IMR-90 (cell line): ENCODE measurements at regions not wholly inside any gene's neighbourhood (a gene's known extent, or its start where the extent isn't known, plus 50 kb on each side); places are given as distances from the start of the nearest gene placed in this dataset.

Experiments used
- ATAC-seq: fragments of 200-7000 bp; cut with Tn5 transposase; 2 replicates; pipeline ENCODE4 v1.9.1; 2020; ENCODE audit warnings: low read depth, mild to moderate bottlenecking, moderate library complexity
- BruUV-seq: library from RNA; stranded (reverse); fragments of 400-500 nt; replicated peaks from 2 replicates; lab custom pipeline; 2021; lab: Mats Ljungman, UMichigan
- CTCF ChIA-PET: fragments of 300-600 bp; formaldehyde crosslinking; extraction: SDS; loops from one replicate; lab custom pipeline; 2021; ENCODE audit warnings: antibody characterized with exemption; lab: Yijun Ruan, JAX
- POLR2A ChIA-PET: fragments of 300-600 bp; sonication (Branson Sonifier 250); formaldehyde crosslinking; loops from one replicate; lab custom pipeline; 2022; ENCODE audit warnings: antibody characterized with exemption; ENCODE audit not compliant: unreplicated experiment; lab: Charles Lee
- DNase-seq: peaks from one replicate; pipeline ENCODE4 v3.0.0; 2013
- H2AFZ ChIP-seq: replicated peaks from 2 replicates; pipeline ENCODE3; 2013; ENCODE audit warnings: low read length, mild to moderate bottlenecking; ENCODE audit not compliant: poor library complexity
- H2AK5ac ChIP-seq: 2 replicates; pipeline ENCODE4 v1.6.1; 2013; ENCODE audit warnings: low read depth, low read length, inconsistent platforms
- H2AK9ac ChIP-seq: replicated peaks from 2 replicates; pipeline ENCODE3; 2013; ENCODE audit warnings: mild to moderate bottlenecking, low read depth, low read length, moderate library complexity; ENCODE audit not compliant: poor library complexity
- H2BK120ac ChIP-seq: 2 replicates; pipeline ENCODE4 v1.6.1; 2013; ENCODE audit warnings: low read depth, low read length, inconsistent platforms
- H2BK15ac ChIP-seq: 3 replicates; pipeline ENCODE4 v1.6.1; 2013; ENCODE audit warnings: low read depth, low read length, inconsistent platforms
- H2BK20ac ChIP-seq: 2 replicates; pipeline ENCODE4 v1.6.1; 2013; ENCODE audit warnings: low read depth, mild to moderate bottlenecking, inconsistent platforms, low read length, moderate library complexity
- H2BK5ac ChIP-seq: 2 replicates; pipeline ENCODE4 v1.6.1; 2013; ENCODE audit warnings: mild to moderate bottlenecking, low read depth, low read length, inconsistent platforms; ENCODE audit not compliant: poor library complexity, severe bottlenecking
- H3K14ac ChIP-seq: replicated peaks from 2 replicates; pipeline ENCODE4 v1.6.1; 2013; ENCODE audit warnings: low read depth, low read length, inconsistent platforms
- H3K18ac ChIP-seq: 2 replicates; pipeline ENCODE4 v1.6.1; 2013; ENCODE audit warnings: low read depth, low read length, control low read depth
- H3K23ac ChIP-seq: 2 replicates; pipeline ENCODE4 v1.6.1; 2013; ENCODE audit warnings: low read depth, low read length, inconsistent platforms
- H3K27ac ChIP-seq: 2 replicates; pipeline ENCODE4 v1.5.1; 2013; ENCODE audit warnings: mild to moderate bottlenecking, control low read depth, low read length; ENCODE audit not compliant: insufficient read depth
- H3K27me3 ChIP-seq: 2 replicates; pipeline ENCODE4 v1.6.1; 2013; ENCODE audit warnings: low read length; ENCODE audit not compliant: control insufficient read depth, insufficient read depth
- H3K36me3 ChIP-seq: 2 replicates; pipeline ENCODE4 v1.6.1; 2013; ENCODE audit warnings: low read length, mixed read lengths; ENCODE audit not compliant: control insufficient read depth, insufficient read depth
- H3K4ac ChIP-seq: 2 replicates; pipeline ENCODE4 v1.6.1; 2013; ENCODE audit warnings: low read depth, low read length, inconsistent platforms
- H3K4me1 ChIP-seq: 2 replicates; pipeline ENCODE4 v1.6.1; 2013; ENCODE audit warnings: low read length, mixed read lengths; ENCODE audit not compliant: control insufficient read depth, insufficient read depth
- H3K4me2 ChIP-seq: 2 replicates; pipeline ENCODE4 v1.6.1; 2013; ENCODE audit warnings: low read depth, mild to moderate bottlenecking, control low read depth, low read length, moderate library complexity
- H3K4me3 ChIP-seq: 2 replicates; pipeline ENCODE4 v1.5.1; 2013; ENCODE audit warnings: low read depth, mild to moderate bottlenecking, control low read depth, low read length, moderate library complexity; ENCODE audit not compliant: insufficient read depth
- H3K56ac ChIP-seq: 2 replicates; pipeline ENCODE4 v1.6.1; 2013; ENCODE audit warnings: low read length, inconsistent platforms; ENCODE audit not compliant: insufficient read depth; ENCODE audit errors: extremely low read depth
- H3K79me1 ChIP-seq, 2 experiments: 2 replicates each; pipeline ENCODE4 v1.6.1; 2013; ENCODE audit warnings: low read length in 2 of 2, inconsistent platforms in 1 of 2, low read depth in 1 of 2
- H3K9ac ChIP-seq: 2 replicates; pipeline ENCODE4 v1.6.1; 2013; ENCODE audit warnings: low read depth, low read length, control low read depth
- H3K9me1 ChIP-seq: 2 replicates; pipeline ENCODE4 v1.6.1; 2013; ENCODE audit warnings: low read length, inconsistent platforms; ENCODE audit not compliant: insufficient read depth
- H3K9me3 ChIP-seq: 2 replicates; pipeline ENCODE4 v1.6.1; 2013; ENCODE audit warnings: low read length; ENCODE audit not compliant: control insufficient read depth, insufficient read depth
- H4K20me1 ChIP-seq: 2 replicates; pipeline ENCODE4 v1.6.1; 2013; ENCODE audit warnings: low read length, inconsistent platforms; ENCODE audit not compliant: insufficient read depth
- H4K5ac ChIP-seq: 2 replicates; pipeline ENCODE4 v1.6.1; 2013; ENCODE audit warnings: mild to moderate bottlenecking, low read depth, low read length, control low read depth
- H4K8ac ChIP-seq, 2 experiments: 2 replicates each; pipeline ENCODE4 v1.6.1; 2013; ENCODE audit warnings: low read depth in 2 of 2, low read length in 2 of 2, control low read depth in 1 of 2, inconsistent platforms in 1 of 2
- H4K91ac ChIP-seq: 2 replicates; pipeline ENCODE4 v1.6.1; 2013; ENCODE audit warnings: low read depth, low read length, inconsistent platforms; ENCODE audit not compliant: insufficient read depth
- BHLHE40 ChIP-seq: fragments of 150-350 bp; IDR thresholded peaks from 2 replicates; pipeline ENCODE4 v1.6.1; 2016; ENCODE audit warnings: mild to moderate bottlenecking, low read depth, low read length
- ELK1 ChIP-seq: fragments of 150-350 bp; IDR thresholded peaks from 2 replicates; pipeline ENCODE4 v1.6.1; 2016; ENCODE audit warnings: low read depth, mild to moderate bottlenecking, low read length, moderate library complexity, borderline replicate concordance
- MAFK ChIP-seq: IDR thresholded peaks from 2 replicates; pipeline ENCODE4 v1.6.1; 2012; ENCODE audit warnings: low read depth, low read length, improper control_type of control experiment
- NFE2L2 ChIP-seq: fragments of 150-350 bp; IDR thresholded peaks from 2 replicates; pipeline ENCODE4 v1.6.1; 2016; ENCODE audit warnings: low read depth, mild to moderate bottlenecking, low read length
- RAD21 ChIP-seq: IDR thresholded peaks from 2 replicates; pipeline ENCODE4 v1.6.1; 2012; ENCODE audit warnings: low read length, improper control_type of control experiment
- RCOR1 ChIP-seq: IDR thresholded peaks from 2 replicates; pipeline ENCODE4 v1.6.1; 2012; ENCODE audit warnings: mild to moderate bottlenecking, low read length, improper control_type of control experiment; ENCODE audit not compliant: insufficient replicate concordance
- RFX5 ChIP-seq: IDR thresholded peaks from 2 replicates; pipeline ENCODE4 v1.8.0; 2012; ENCODE audit warnings: low read depth, mild to moderate bottlenecking, low read length, moderate library complexity
- dilution Hi-C: fragments of 300-500 bp; cut with HindIII; formaldehyde crosslinking; loops from one replicate; pipeline ENCODE4 v1.14.3; 2018; ENCODE audit warnings: low sequenced_read_pairs; ENCODE audit not compliant: unreplicated experiment
- in situ Hi-C: fragments of 300-500 bp; cut with MboI; formaldehyde crosslinking; loops from 3 replicates; pipeline ENCODE4 v1.14.3; 2019; ENCODE audit warnings: low sequenced_read_pairs, inconsistent platforms, mixed read lengths
- intact Hi-C: fragments of 100-400 bp; cut with micrococcal nuclease; formaldehyde crosslinking; loops from 2 replicates; pipeline ENCODE4 v1.10.0; 2022

- no peak overlapping the region for H3K18ac ChIP-seq
- no peak overlapping the region for H3K4ac ChIP-seq
- no peak overlapping the region for H3K56ac ChIP-seq
- no peak overlapping the region for H4K5ac ChIP-seq
- ChIA-PET CTCF (no interaction called here), POLR2A (no interaction called here)
- no peak overlapping the region for H2BK5ac ChIP-seq
- no peak overlapping the region for H2BK15ac ChIP-seq
- no peak for DNase-seq
- TF ChIP-seq MAFK, result no peak
- no peak for TF ChIP-seq ELK1
- TF ChIP-seq BHLHE40, result no peak
- TF ChIP-seq RCOR1, result no peak
- no peak for TF ChIP-seq RFX5
- no peak for TF ChIP-seq NFE2L2
- TF ChIP-seq RAD21, result no peak
- H4K91ac ChIP-seq, result no peak overlapping the region
- H2BK20ac ChIP-seq, result no peak overlapping the region
- H3K9me1 ChIP-seq, result no peaks in the 10 kb centered on the region
- intact Hi-C loops, result no loop called here
- ATAC-seq, result no peak
- no peak overlapping the region for H3K23ac ChIP-seq
- no peak overlapping the region for H3K27ac ChIP-seq
- H3K4me3 ChIP-seq, result no peak overlapping the region
- H4K8ac ChIP-seq, result no peak overlapping the region
- H3K9ac ChIP-seq, result no peak overlapping the region
- no peak overlapping the region for H2AK9ac ChIP-seq
- dilution Hi-C loops, result no loop called here
- H3K36me3 ChIP-seq, result no peaks in the 10 kb centered on the region
- no peak overlapping the region for H3K14ac ChIP-seq
- H3K4me2 ChIP-seq, result no peak overlapping the region
- in situ Hi-C loops, result no loop called here
- no peaks in the 10 kb centered on the region for H3K79me1 ChIP-seq
- no peaks in the 10 kb centered on the region for H3K4me1 ChIP-seq
- H4K20me1 ChIP-seq, result no peaks in the 10 kb centered on the region
- H3K27me3 ChIP-seq, result no peaks in the 10 kb centered on the region
- no peak overlapping the region for H2AK5ac ChIP-seq
- no peak overlapping the region for H2AFZ ChIP-seq
- no peak overlapping the region for H2BK120ac ChIP-seq
- no peaks in the 10 kb centered on the region for H3K9me3 ChIP-seq
- BruUV-seq, result no TSS peak
These were observed 284.2 kb downstream of the HACE1 start for GRCh38 chr6:104575536-104575935.
